Glutamatergic neuron (in vitro differentiated cells): ENCODE measurements at regions not wholly inside any gene's neighbourhood (a gene's known extent, or its start where the extent isn't known, plus 50 kb on each side); places are given as distances from the start of the nearest gene placed in this dataset.

Experiments
- DNase-seq: peaks from one replicate; pipeline ENCODE4 v3.0.0; 2022
- H3K27ac Mint-ChIP-seq: one replicate; pipeline ENCODE4 v1.8.0; 2020; ENCODE audit warnings: mild to moderate bottlenecking, mixed read lengths, inconsistent platforms; ENCODE audit not compliant: unreplicated experiment
- H3K27me3 Mint-ChIP-seq: one replicate; pipeline ENCODE4 v1.8.0; 2020; ENCODE audit warnings: mild to moderate bottlenecking, moderate library complexity, mixed read lengths, inconsistent platforms; ENCODE audit not compliant: unreplicated experiment
- H3K36me3 Mint-ChIP-seq: one replicate; pipeline ENCODE4 v1.8.0; 2020; ENCODE audit warnings: mild to moderate bottlenecking, mixed read lengths, inconsistent platforms; ENCODE audit not compliant: unreplicated experiment
- H3K4me1 Mint-ChIP-seq: one replicate; pipeline ENCODE4 v1.8.0; 2020; ENCODE audit warnings: mild to moderate bottlenecking, low read depth, mixed read lengths, inconsistent platforms; ENCODE audit not compliant: unreplicated experiment
- H3K4me3 Mint-ChIP-seq: one replicate; pipeline ENCODE4 v1.8.0; 2020; ENCODE audit warnings: mild to moderate bottlenecking, mixed read lengths, inconsistent platforms; ENCODE audit not compliant: unreplicated experiment
- H3K9me3 Mint-ChIP-seq: one replicate; pipeline ENCODE4 v1.8.0; 2020; ENCODE audit warnings: mild to moderate bottlenecking, moderate library complexity, mixed read lengths, inconsistent platforms; ENCODE audit not compliant: unreplicated experiment
- TF ChIP-seq, protein P1 (sequence below): fragments of 200-600 bp; sonication (generic); IDR thresholded peaks from one replicate; pipeline ENCODE4 v1.5.0; 2021; ENCODE audit not compliant: partially characterized antibody, unreplicated experiment

DNA sequence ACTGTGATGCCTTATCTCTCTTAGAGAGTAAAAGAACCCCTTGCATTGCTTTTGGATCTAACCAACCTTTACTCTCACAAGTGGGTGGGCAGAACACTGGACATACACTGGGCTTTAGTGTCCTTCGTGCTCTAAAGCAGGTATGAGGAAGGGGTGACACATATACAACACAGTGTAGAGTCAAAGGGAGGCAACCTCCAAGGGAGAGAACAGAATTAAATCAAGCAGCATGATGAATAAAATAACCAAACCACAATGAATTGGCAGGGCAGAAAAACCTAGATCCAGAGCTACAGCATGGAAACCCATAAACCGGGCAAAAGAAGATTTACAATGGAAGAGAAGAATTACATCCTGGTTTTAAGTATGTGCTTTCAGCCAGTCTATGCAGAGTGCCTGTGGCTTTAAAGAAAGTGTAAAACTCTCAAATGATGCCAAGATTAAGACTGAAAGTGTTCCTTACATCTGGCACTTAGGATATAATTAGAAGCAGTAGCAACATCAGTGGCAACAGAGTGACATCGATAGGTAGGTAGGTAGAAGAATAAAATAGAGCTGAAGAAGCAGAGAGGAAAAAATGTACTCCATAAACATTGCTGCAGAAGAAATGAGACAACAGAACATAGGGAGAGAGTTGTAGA is 191.7 kb upstream of the ZC3H15 start:
- H3K27ac Mint-ChIP-seq: no peak overlapping the region
- DNase-seq: no peak
- peaks cover 4% of the 10 kb centered on the region for H3K4me1 Mint-ChIP-seq
- H3K27me3 Mint-ChIP-seq: no peaks in the 10 kb centered on the region
- TF ChIP-seq, protein P1, sequence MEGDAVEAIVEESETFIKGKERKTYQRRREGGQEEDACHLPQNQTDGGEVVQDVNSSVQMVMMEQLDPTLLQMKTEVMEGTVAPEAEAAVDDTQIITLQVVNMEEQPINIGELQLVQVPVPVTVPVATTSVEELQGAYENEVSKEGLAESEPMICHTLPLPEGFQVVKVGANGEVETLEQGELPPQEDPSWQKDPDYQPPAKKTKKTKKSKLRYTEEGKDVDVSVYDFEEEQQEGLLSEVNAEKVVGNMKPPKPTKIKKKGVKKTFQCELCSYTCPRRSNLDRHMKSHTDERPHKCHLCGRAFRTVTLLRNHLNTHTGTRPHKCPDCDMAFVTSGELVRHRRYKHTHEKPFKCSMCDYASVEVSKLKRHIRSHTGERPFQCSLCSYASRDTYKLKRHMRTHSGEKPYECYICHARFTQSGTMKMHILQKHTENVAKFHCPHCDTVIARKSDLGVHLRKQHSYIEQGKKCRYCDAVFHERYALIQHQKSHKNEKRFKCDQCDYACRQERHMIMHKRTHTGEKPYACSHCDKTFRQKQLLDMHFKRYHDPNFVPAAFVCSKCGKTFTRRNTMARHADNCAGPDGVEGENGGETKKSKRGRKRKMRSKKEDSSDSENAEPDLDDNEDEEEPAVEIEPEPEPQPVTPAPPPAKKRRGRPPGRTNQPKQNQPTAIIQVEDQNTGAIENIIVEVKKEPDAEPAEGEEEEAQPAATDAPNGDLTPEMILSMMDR: no peak
- no peak overlapping the region for H3K4me3 Mint-ChIP-seq
- no peaks in the 10 kb centered on the region for H3K36me3 Mint-ChIP-seq
- no peaks in the 10 kb centered on the region for H3K9me3 Mint-ChIP-seq

DNA sequence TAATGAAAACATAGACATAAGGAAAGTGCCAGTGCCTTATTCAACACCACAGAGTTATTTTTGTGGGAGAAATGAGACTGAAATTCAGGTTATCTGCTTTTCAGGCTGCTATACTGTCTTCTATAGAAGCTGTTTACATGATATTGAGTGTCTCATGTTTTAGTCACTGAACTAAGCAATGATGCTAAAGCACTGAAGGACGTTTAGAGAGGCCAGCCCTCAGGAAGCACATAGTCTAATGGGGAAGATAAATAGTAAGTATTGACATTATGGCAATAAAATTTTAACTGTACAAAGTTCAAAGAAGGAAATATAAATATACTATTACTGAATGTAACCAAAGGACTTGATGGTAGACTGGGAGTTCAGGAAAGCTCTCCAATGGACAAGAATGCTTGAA is 186.4 kb upstream of the ZC3H15 start:
- Mint-ChIP-seq H3K27ac (no peak overlapping the region), H3K27me3 (no peaks in the 10 kb centered on the region), H3K4me3 (no peak overlapping the region), H3K9me3 (no peaks in the 10 kb centered on the region), H3K36me3 (no peaks in the 10 kb centered on the region), H3K4me1 (peaks cover 3% of the 10 kb centered on the region)
- DNase-seq: no peak
- TF ChIP-seq, protein P1: no peak

DNA sequence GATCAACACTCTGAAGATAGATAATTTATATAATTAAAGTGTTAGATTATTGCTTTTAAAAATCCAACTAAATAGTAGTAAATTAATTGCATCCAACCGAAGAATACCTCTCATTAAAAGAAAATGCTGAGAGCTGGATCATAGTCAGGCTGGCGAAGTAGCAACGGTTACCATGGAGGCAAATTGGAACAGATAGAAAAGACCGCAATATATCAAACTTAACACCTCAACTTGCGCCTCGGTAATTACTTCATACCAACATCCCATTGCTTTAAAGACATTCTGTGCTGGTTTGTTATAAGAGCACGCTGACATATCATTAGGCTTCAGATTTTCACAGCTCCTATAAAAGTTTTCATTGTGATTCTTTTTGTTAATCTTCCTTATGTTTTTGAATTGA is 183.8 kb upstream of the ZC3H15 start:
- Mint-ChIP-seq H3K4me3 (no peak overlapping the region), H3K27ac (no peak overlapping the region), H3K36me3 (no peaks in the 10 kb centered on the region), H3K27me3 (no peaks in the 10 kb centered on the region), H3K4me1 (no peaks in the 10 kb centered on the region), H3K9me3 (no peaks in the 10 kb centered on the region)
- TF ChIP-seq, protein P1: no peak
- DNase-seq: no peak

DNA sequence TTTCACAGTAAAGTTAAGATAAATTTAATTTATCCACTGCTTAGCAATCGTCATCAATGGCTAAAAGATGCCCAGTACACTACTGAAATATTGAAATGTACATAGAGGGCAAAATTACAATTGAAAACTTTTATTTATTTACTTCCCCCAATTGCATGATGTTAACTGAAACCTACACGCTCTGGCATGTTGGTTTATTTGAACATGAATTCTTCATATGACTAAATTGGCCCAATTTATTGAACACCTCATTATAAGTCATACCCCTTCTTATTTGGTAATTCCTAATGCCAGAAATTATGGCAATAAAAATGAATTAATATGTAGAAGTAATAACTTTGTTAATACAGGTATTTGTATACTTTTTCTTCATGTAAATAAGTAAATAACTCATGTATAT is 183.0 kb upstream of the ZC3H15 start:
- Mint-ChIP-seq H3K4me1 (peaks cover 7% of the 10 kb centered on the region), H3K36me3 (no peaks in the 10 kb centered on the region), H3K9me3 (no peaks in the 10 kb centered on the region), H3K4me3 (no peak overlapping the region), H3K27ac (no peak overlapping the region), H3K27me3 (no peaks in the 10 kb centered on the region)
- TF ChIP-seq, protein P1: no peak
- no peak for DNase-seq

DNA sequence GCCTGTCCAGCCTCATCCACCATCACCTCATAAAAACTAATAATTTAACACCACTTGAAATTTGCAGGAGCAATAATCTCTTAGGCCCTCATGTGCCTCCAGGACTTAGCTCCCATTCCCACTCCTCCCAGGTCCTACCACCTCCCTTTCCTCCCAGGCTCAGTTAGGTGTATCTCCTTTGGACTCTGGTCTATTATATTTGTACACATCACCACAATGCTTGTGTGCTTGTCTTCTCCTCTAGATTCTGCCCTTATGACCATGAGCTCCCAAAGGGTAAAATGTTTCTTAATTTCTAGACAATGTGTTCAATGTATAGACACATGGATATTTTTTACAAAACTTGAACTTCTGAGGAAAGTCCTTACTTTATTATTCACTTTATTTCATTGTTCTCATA is 182.0 kb upstream of the ZC3H15 start:
- Mint-ChIP-seq H3K4me1 (peaks cover 11% of the 10 kb centered on the region), H3K4me3 (no peak overlapping the region), H3K9me3 (no peaks in the 10 kb centered on the region), H3K27me3 (no peaks in the 10 kb centered on the region), H3K27ac (no peak overlapping the region), H3K36me3 (no peaks in the 10 kb centered on the region)
- DNase-seq: no peak
- TF ChIP-seq, protein P1: no peak
